OCI-LY7 (cell line): ENCODE measurements at regions not wholly inside any gene's neighbourhood (a gene's known extent, or its start where the extent isn't known, plus 50 kb on each side); places are given as distances from the start of the nearest gene placed in this dataset.

Experiments used
- BruUV-seq: library from RNA; stranded (reverse); fragments of 400-500 nt; replicated peaks from 2 replicates; lab custom pipeline; 2021; lab: Mats Ljungman, UMichigan
- CTCF ChIA-PET: fragments of 300-600 bp; sonication (Branson Sonifier 250); formaldehyde crosslinking; loops from one replicate; lab custom pipeline; 2022; ENCODE audit warnings: antibody characterized with exemption; ENCODE audit not compliant: unreplicated experiment; lab: Charles Lee
- POLR2A ChIA-PET: fragments of 300-600 bp; sonication (Branson Sonifier 250); formaldehyde crosslinking; loops from one replicate; lab custom pipeline; 2022; ENCODE audit warnings: antibody characterized with exemption; lab: Charles Lee
- DNase-seq: peaks from one replicate; pipeline ENCODE4 v3.0.0-alpha.2; 2015; ENCODE audit warnings: low spot score
- H2AFZ ChIP-seq: fragments of 200-600 bp; sonication (generic), shearing (Covaris generic); 2 replicates; pipeline ENCODE4 v1.6.1; 2014; ENCODE audit warnings: mild to moderate bottlenecking, antibody characterized with exemption, low read length, moderate library complexity
- H3K27ac ChIP-seq: fragments of 200-600 bp; sonication (generic); 2 replicates; pipeline ENCODE4 v1.5.1; 2014; ENCODE audit warnings: mixed run types, low read depth, mild to moderate bottlenecking, moderate library complexity, low read length, inconsistent platforms; ENCODE audit not compliant: poor library complexity, severe bottlenecking
- H3K36me3 ChIP-seq: fragments of 200-600 bp; sonication (generic); 2 replicates; pipeline ENCODE4 v1.6.1; 2014; ENCODE audit warnings: mild to moderate bottlenecking, antibody characterized with exemption, low read length, moderate library complexity, mixed read lengths; ENCODE audit not compliant: insufficient read depth
- H3K4me1 ChIP-seq: fragments of 200-600 bp; sonication (generic); 2 replicates; pipeline ENCODE4 v1.5.1; 2014; ENCODE audit warnings: mild to moderate bottlenecking, low read length; ENCODE audit not compliant: insufficient read depth, poor library complexity, severe bottlenecking
- H3K4me2 ChIP-seq: fragments of 200-600 bp; sonication (generic); 2 replicates; pipeline ENCODE4 v1.6.1; 2014; ENCODE audit warnings: mild to moderate bottlenecking, low read length
- H3K4me3 ChIP-seq: fragments of 200-600 bp; sonication (generic); 2 replicates; pipeline ENCODE4 v1.5.1; 2014; ENCODE audit warnings: mild to moderate bottlenecking, low read depth, low read length; ENCODE audit not compliant: poor library complexity, severe bottlenecking
- H3K79me2 ChIP-seq: fragments of 200-600 bp; sonication (generic); 2 replicates; pipeline ENCODE4 v1.6.1; 2016; ENCODE audit warnings: low read depth, mild to moderate bottlenecking, low read length, moderate library complexity, mixed read lengths; ENCODE audit not compliant: insufficient read depth
- H3K9me2 ChIP-seq: fragments of 200-600 bp; sonication (generic); 2 replicates; pipeline ENCODE4 v1.6.1; 2016; ENCODE audit warnings: mild to moderate bottlenecking, low read length, mixed read lengths; ENCODE audit not compliant: insufficient read depth
- H3K9me3 ChIP-seq: fragments of 200-600 bp; sonication (generic); 2 replicates; pipeline ENCODE4 v1.6.1; 2014; ENCODE audit warnings: mild to moderate bottlenecking, mixed run types, low read length, mixed read lengths
- H4K20me1 ChIP-seq: fragments of 200-600 bp; sonication (generic); 2 replicates; pipeline ENCODE4 v1.6.1; 2014; ENCODE audit warnings: mild to moderate bottlenecking, antibody characterized with exemption, low read length, moderate library complexity, mixed read lengths; ENCODE audit not compliant: insufficient read depth
- CTCF ChIP-seq: fragments of 200-600 bp; sonication (generic); conservative IDR thresholded peaks from 2 replicates; pipeline ENCODE4 v1.5.1; 2014; ENCODE audit warnings: mild to moderate bottlenecking, antibody characterized with exemption, low read length, moderate library complexity, mixed read lengths
- EZH2phosphoT487 ChIP-seq: fragments of 200-600 bp; sonication (generic); IDR thresholded peaks from 2 replicates; pipeline ENCODE4 v1.6.1; 2018; ENCODE audit warnings: low read depth, borderline replicate concordance, mild to moderate bottlenecking, mixed run types, antibody characterized with exemption, low read length, moderate library complexity, mixed read lengths
- intact Hi-C: fragments of 100-400 bp; cut with micrococcal nuclease; formaldehyde crosslinking; loops from one replicate; pipeline ENCODE4 v1.10.0; 2022; ENCODE audit not compliant: unreplicated experiment

GRCh38 chr6:145415616-145416015, 319.7 kb downstream of the EPM2A start:
- Histone ChIP-seq H3K9me2 (no peaks in the 10 kb centered on the region), H3K4me1 (no peaks in the 10 kb centered on the region), H3K4me3 (no peak overlapping the region), H2AFZ (no peak overlapping the region), H4K20me1 (no peaks in the 10 kb centered on the region), H3K79me2 (no peaks in the 10 kb centered on the region), H3K27ac (no peak overlapping the region), H3K4me2 (no peak overlapping the region), H3K9me3 (no peaks in the 10 kb centered on the region), H3K36me3 (no peaks in the 10 kb centered on the region)
- CTCF ChIA-PET = no interaction called here
- POLR2A ChIA-PET = interaction anchor here (0.6 kb wide), 1 partner anchor 1976 kb away, joined by 4 read pairs; no protein-coding TSS in a partner anchor
- intact Hi-C loops = no loop called here
- no TSS peak for BruUV-seq
- no peak for DNase-seq
- TF ChIP-seq EZH2phosphoT487 = no peak
- no peak for TF ChIP-seq CTCF

- POLR2A ChIA-PET = no interaction called here
- no peak overlapping the region for H3K4me2 ChIP-seq
- no peaks in the 10 kb centered on the region for H3K9me3 ChIP-seq
- peaks cover 3% of the 10 kb centered on the region; the same call in 1 of the 2 replicates for H3K9me2 ChIP-seq
- CTCF ChIA-PET = no interaction called here
- H3K27ac ChIP-seq = no peak overlapping the region
- no peak overlapping the region for H2AFZ ChIP-seq
- H3K36me3 ChIP-seq = no peaks in the 10 kb centered on the region
- intact Hi-C loops = no loop called here
- H3K79me2 ChIP-seq = no peaks in the 10 kb centered on the region
- no peaks in the 10 kb centered on the region for H3K4me1 ChIP-seq
- H4K20me1 ChIP-seq = no peaks in the 10 kb centered on the region
- no peak overlapping the region for H3K4me3 ChIP-seq
- BruUV-seq = no TSS peak
- no peak for DNase-seq
- TF ChIP-seq EZH2phosphoT487 (no peak), CTCF (no peak)
These were observed 314.7 kb downstream of the EPM2A start for GRCh38 chr6:145420599-145420998.

GRCh38 chr6:145423936-145424335, 311.4 kb downstream of the EPM2A start:
- intact Hi-C loops = no loop called here
- no peaks in the 10 kb centered on the region for H3K79me2 ChIP-seq
- no peak for TF ChIP-seq EZH2phosphoT487
- no peak for TF ChIP-seq CTCF
- no peaks in the 10 kb centered on the region for H3K4me1 ChIP-seq
- peaks cover 3% of the 10 kb centered on the region; the same call in 1 of the 2 replicates for H3K9me2 ChIP-seq
- no TSS peak for BruUV-seq
- no peak overlapping the region for H3K27ac ChIP-seq
- H3K4me2 ChIP-seq = no peak overlapping the region
- H4K20me1 ChIP-seq = no peaks in the 10 kb centered on the region
- H3K9me3 ChIP-seq = no peaks in the 10 kb centered on the region
- ChIA-PET POLR2A (interaction anchor here (2.0 kb wide), 1 partner anchor 9 kb away, joined by 9 read pairs; no protein-coding TSS in a partner anchor), CTCF (no interaction called here)
- DNase-seq = no peak
- H3K4me3 ChIP-seq = no peak overlapping the region
- no peak overlapping the region for H2AFZ ChIP-seq
- H3K36me3 ChIP-seq = no peaks in the 10 kb centered on the region
